HFF-Myc (cell line): ENCODE measurements at regions not wholly inside any gene's neighbourhood (a gene's known extent, or its start where the extent isn't known, plus 50 kb on each side); places are given as distances from the start of the nearest gene placed in this dataset.

Source experiments
- DNase-seq: peaks from one replicate; pipeline ENCODE4 v3.0.0-alpha.2; 2011; ENCODE audit warnings: low read depth; ENCODE audit errors: extremely low read depth
- H3K4me3 ChIP-seq: replicated peaks from 2 replicates; pipeline ENCODE4 v1.5.1; 2011; ENCODE audit warnings: low read depth, mild to moderate bottlenecking, control low read depth, low read length
- TF ChIP-seq, protein P1 (sequence below): IDR thresholded peaks from 2 replicates; pipeline ENCODE4 v1.5.1; 2012; ENCODE audit warnings: mild to moderate bottlenecking, low read depth, low read length, control low read depth; ENCODE audit errors: missing control alignments

DNA sequence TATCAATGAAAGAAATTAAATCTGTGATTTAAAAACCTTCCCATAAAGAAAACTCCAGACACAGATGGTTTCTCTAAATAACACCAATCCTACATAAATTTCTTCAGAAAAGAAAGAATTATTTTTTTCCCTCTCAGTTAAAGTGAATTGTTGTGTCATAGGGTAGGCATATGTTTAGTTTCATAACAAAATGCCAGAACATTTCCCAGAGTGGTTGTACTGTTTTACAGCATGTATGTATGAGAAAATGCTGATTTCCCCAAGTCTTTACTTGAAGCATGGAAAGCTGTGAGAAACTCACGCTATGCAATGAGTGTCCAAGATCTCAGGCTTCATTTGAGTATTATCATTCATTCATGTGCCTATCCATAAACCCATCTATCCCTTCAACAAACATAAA lies 582.5 kb downstream of the ELAVL2 start:
- no peak overlapping the region for H3K4me3 ChIP-seq
- DNase-seq, result no peak
- TF ChIP-seq, protein P1, sequence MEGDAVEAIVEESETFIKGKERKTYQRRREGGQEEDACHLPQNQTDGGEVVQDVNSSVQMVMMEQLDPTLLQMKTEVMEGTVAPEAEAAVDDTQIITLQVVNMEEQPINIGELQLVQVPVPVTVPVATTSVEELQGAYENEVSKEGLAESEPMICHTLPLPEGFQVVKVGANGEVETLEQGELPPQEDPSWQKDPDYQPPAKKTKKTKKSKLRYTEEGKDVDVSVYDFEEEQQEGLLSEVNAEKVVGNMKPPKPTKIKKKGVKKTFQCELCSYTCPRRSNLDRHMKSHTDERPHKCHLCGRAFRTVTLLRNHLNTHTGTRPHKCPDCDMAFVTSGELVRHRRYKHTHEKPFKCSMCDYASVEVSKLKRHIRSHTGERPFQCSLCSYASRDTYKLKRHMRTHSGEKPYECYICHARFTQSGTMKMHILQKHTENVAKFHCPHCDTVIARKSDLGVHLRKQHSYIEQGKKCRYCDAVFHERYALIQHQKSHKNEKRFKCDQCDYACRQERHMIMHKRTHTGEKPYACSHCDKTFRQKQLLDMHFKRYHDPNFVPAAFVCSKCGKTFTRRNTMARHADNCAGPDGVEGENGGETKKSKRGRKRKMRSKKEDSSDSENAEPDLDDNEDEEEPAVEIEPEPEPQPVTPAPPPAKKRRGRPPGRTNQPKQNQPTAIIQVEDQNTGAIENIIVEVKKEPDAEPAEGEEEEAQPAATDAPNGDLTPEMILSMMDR, result no peak

DNA sequence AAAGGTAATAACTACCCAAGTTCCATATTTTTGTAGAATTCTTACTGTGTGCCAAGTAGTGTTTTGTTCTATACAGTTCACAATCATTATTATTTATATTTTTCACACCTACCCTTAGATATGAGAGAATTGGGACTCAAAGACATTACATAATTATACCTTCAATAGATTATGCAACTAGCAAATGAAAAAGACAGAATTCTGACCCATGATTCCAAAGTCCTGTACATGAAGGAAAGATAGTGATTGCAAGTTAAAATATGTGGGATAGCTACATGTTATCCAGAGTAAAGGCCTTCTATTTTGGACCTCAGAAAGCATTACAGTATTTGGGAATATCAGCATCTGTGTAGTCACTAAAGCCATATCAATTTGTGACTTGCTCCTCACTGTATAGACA lies 581.0 kb downstream of the ELAVL2 start:
- DNase-seq, result no peak
- TF ChIP-seq, protein P1, result no peak

DNA sequence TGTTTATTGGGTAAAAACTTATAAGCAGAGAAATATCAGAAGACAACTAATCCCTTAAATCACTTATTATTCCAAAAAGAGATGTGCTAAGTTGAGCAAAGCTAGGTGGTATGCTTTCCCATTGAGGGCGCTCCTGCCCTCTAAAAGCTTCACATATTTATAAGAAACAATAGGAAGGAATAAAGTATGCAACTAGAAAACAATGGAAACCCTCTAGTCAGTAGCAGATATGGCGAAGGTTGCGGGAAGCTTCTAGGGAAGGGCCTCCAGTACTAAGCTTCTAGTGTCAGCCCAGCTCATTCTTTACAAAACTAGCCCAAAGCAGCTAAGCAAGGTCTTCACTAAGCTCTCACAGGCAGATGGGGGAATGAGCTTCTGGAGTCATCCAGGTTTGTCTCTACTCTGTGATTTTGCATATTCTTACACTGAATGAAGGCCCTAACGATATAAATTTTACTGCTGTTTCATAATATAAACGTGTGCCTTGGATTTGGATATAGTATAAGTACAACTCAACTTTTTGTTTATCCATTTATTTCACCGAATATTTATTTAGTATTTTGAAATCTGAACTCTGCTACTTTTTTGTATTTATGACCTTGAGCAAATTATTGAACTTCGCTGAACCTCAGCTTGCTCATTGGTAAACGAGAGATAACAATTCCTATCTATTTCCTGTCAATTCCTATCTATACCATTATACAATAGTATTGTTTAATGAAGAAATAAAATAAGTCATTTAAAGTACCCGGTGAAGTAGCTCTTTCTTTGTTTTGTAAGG lies 571.4 kb downstream of the ELAVL2 start:
- no peak for DNase-seq
- H3K4me3 ChIP-seq, result no peak overlapping the region

More for the DNA sequence above, 581.0 kb downstream of the ELAVL2 start:
- H3K4me3 ChIP-seq, result no peak overlapping the region

DNA sequence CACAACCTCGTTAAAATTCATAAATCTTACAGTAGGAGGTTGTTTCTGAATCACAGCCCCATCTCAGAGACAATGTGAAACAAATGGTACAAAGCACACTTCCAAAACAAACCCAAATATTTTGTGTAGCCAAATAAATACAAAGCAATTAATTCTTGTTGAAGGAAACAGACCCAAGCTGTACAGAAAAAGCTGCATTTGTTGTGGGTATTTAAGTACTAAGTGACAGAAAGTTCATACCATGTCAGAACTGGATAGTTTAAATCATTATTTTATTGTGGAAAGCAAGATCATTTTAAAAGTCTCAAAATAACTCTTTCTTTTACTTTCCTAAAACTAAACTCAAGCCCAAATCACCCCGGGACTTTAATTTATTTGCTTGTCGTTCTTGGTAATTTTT lies 570.7 kb downstream of the ELAVL2 start:
- TF ChIP-seq, protein P1, result no peak
- H3K4me3 ChIP-seq, result no peak overlapping the region
- DNase-seq, result no peak

More for the DNA sequence above, 571.4 kb downstream of the ELAVL2 start:
- TF ChIP-seq, protein P1, result no peak

DNA sequence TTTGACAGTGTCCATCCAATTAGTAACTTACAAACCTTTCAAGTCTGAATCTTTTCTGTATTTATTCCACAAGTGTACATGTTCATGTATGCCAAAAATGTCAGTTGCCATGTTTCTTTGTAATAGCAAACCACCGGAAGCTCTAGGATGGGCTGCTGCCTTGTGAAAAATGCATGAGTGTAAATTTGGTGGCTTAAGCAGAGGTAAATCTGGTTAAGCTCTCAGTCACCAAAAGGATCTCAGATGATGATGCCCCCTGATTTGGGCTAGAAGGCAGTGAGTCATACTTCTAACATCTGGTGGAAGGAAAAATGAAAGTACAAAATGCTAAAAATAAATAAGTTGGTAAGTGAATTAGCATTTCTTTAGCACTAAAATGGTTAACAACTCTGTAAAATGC lies 567.5 kb downstream of the ELAVL2 start:
- no peak for DNase-seq
- no peak overlapping the region for H3K4me3 ChIP-seq
- TF ChIP-seq, protein P1, result no peak

DNA sequence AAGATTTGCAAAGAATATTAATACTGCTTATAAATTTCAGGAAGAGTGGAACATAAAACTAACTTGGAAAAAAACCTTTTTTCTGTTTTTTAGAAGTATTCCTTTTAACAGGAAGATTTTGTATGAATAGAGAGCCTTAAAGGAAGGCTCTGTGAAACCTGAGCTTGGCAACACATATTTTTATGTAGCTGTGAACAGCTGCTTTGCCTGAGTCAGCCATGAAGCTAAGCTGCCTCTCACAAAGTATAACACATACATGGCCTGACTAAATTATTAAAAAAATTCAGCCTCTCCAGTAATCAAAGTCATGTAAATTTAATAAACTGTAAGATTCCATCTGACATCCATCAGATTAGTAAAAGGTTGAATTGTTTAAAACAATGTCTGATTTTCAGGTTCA lies 547.5 kb downstream of the ELAVL2 start:
- TF ChIP-seq, protein P1, result no peak
- H3K4me3 ChIP-seq, result no peak overlapping the region
- DNase-seq, result no peak
